Neuronal stem cell (in vitro differentiated cells): ENCODE measurements at regions not wholly inside any gene's neighbourhood (a gene's known extent, or its start where the extent isn't known, plus 50 kb on each side); places are given as distances from the start of the nearest gene placed in this dataset.

Source experiments
- DNase-seq: peaks from one replicate; pipeline ENCODE4 v3.0.0-alpha.2; 2013; ENCODE audit warnings: low spot score
- H2AFZ ChIP-seq: one replicate; pipeline ENCODE4 v1.6.1; 2013; ENCODE audit warnings: mild to moderate bottlenecking, low read length, inconsistent platforms
- H2AK5ac ChIP-seq: 2 replicates; pipeline ENCODE4 v1.6.1; 2013; ENCODE audit warnings: low read depth, mild to moderate bottlenecking, inconsistent platforms, low read length, moderate library complexity, mixed read lengths
- H2BK120ac ChIP-seq: 2 replicates; pipeline ENCODE4 v1.6.1; 2013; ENCODE audit warnings: low read depth, mild to moderate bottlenecking, inconsistent platforms, low read length, moderate library complexity, mixed read lengths
- H2BK12ac ChIP-seq: one replicate; pipeline ENCODE4 v1.6.1; 2013; ENCODE audit warnings: low read length, inconsistent platforms
- H2BK15ac ChIP-seq: 2 replicates; pipeline ENCODE4 v1.6.1; 2013; ENCODE audit warnings: mild to moderate bottlenecking, low read length, inconsistent platforms, mixed read lengths
- H2BK5ac ChIP-seq: one replicate; pipeline ENCODE4 v1.6.1; 2013; ENCODE audit warnings: inconsistent platforms, mild to moderate bottlenecking, low read length, moderate library complexity
- H3K14ac ChIP-seq: one replicate; pipeline ENCODE4 v1.6.1; 2013; ENCODE audit warnings: low read length, inconsistent platforms
- H3K18ac ChIP-seq: 2 replicates; pipeline ENCODE4 v1.6.1; 2013; ENCODE audit warnings: low read length, inconsistent platforms
- H3K23ac ChIP-seq: 2 replicates; pipeline ENCODE4 v1.6.1; 2013; ENCODE audit warnings: low read depth, mild to moderate bottlenecking, mixed read lengths, low read length, inconsistent platforms; ENCODE audit not compliant: poor library complexity
- H3K27ac ChIP-seq: replicated peaks from 3 replicates; pipeline ENCODE4 v1.5.1; 2013; ENCODE audit warnings: low read length, inconsistent platforms
- H3K27me3 ChIP-seq, 3 experiments: 2 replicates each; pipeline ENCODE4 v1.6.1; 2013; ENCODE audit warnings: low read length in 3 of 3, mild to moderate bottlenecking in 2 of 3, inconsistent platforms in 1 of 3, low read depth in 1 of 3, mixed read lengths in 1 of 3, moderate library complexity in 1 of 3; ENCODE audit not compliant: control insufficient read depth in 3 of 3, insufficient read depth in 3 of 3
- H3K36me3 ChIP-seq, 2 donors: replicated peaks in 1 of 2; 2 replicates each; pipeline ENCODE4 v1.6.1; 2013; ENCODE audit warnings: low read length in 2 of 2; ENCODE audit not compliant: control insufficient read depth in 2 of 2, insufficient read depth in 2 of 2
- H3K4ac ChIP-seq: 2 replicates; pipeline ENCODE4 v1.6.1; 2013; ENCODE audit warnings: inconsistent platforms, mild to moderate bottlenecking, low read length, moderate library complexity
- H3K4me1 ChIP-seq, 2 donors: 1 replicate in 1 of 2; 2 replicates in 1 of 2; pipeline ENCODE4 v1.6.1; 2013; ENCODE audit warnings: low read length in 2 of 2, low read depth in 1 of 2; ENCODE audit not compliant: control insufficient read depth in 2 of 2, insufficient read depth in 1 of 2
- H3K4me2 ChIP-seq: one replicate; pipeline ENCODE4 v1.6.1; 2013; ENCODE audit warnings: mild to moderate bottlenecking, low read length, inconsistent platforms; ENCODE audit not compliant: insufficient read depth, poor library complexity, severe bottlenecking
- H3K4me3 ChIP-seq, 2 donors: 2 replicates each; pipeline ENCODE4 v1.5.1; 2013; ENCODE audit warnings: low read length in 2 of 2, mild to moderate bottlenecking in 2 of 2, inconsistent platforms in 1 of 2, moderate library complexity in 1 of 2
- H3K79me1 ChIP-seq: one replicate; pipeline ENCODE4 v1.6.1; 2013; ENCODE audit warnings: low read depth, mild to moderate bottlenecking, inconsistent platforms, low read length, moderate library complexity
- H3K9ac ChIP-seq: one replicate; pipeline ENCODE4 v1.6.1; 2013; ENCODE audit warnings: mild to moderate bottlenecking, low read depth, low read length, inconsistent platforms; ENCODE audit not compliant: poor library complexity
- H3K9me3 ChIP-seq, 2 donors: replicated peaks in 1 of 2; 2 replicates each; pipeline versions ENCODE3 to v1.6.1; 2013; ENCODE audit warnings: low read length in 2 of 2, mild to moderate bottlenecking in 2 of 2, inconsistent platforms in 1 of 2, low read depth in 1 of 2, mixed read lengths in 1 of 2, moderate library complexity in 1 of 2; ENCODE audit not compliant: control insufficient read depth in 2 of 2, insufficient read depth in 1 of 2
- H4K8ac ChIP-seq: one replicate; pipeline ENCODE4 v1.6.1; 2013; ENCODE audit warnings: low read depth, mild to moderate bottlenecking, inconsistent platforms, low read length, moderate library complexity
- H4K91ac ChIP-seq: one replicate; pipeline ENCODE4 v1.6.1; 2013; ENCODE audit warnings: low read length, low read depth, mild to moderate bottlenecking, inconsistent platforms; ENCODE audit not compliant: poor library complexity
- WGBS, 2 donors: extraction: QIAGEN DNeasy Blood & Tissue Kit; methylation state at CpG; one replicate each; pipeline ENCODE4 v1.1.7; 2013; ENCODE audit warnings: missing lambda C conversion rate in 2 of 2, mixed read lengths in 1 of 2; ENCODE audit not compliant: insufficient read length in 2 of 2, insufficient replicate concordance in 1 of 2; ENCODE audit errors: extremely low coverage in 2 of 2; 5-methylcytosine and 5-hydroxymethylcytosine counted together

DNA sequence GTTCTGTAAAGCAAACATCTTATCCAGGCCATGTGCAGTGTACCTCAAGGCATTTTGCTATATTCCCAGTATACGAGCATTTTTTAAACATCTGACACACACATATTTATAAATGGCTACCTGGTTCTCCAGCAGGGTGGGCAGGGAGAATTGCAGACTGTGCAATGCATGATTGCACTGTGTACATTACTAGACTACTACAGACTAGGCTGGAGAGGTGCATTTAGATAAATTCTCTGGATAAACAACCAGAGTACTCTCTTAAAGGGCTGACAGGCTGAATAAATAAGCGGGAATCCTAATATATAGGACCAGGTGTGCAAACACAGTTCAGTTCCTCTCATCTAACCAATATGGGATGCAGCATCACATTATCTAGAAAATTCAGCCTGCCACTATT lies 428.3 kb upstream of the ARID1B start:
- H4K8ac ChIP-seq = no peak overlapping the region
- no peak overlapping the region for H3K4ac ChIP-seq
- DNase-seq = no peak
- no peaks in the 10 kb centered on the region for H3K79me1 ChIP-seq
- H3K4me2 ChIP-seq = no peak overlapping the region
- no peak overlapping the region for H3K27ac ChIP-seq
- H3K23ac ChIP-seq = no peak overlapping the region
- H3K4me1 ChIP-seq = peaks cover 0 to 6% of the 10 kb centered on the region in 2 donors
- no CpG with 5 or more reads among the region's 2 CpGs for WGBS, 2 donors
- no peak overlapping the region for H4K91ac ChIP-seq
- H2AK5ac ChIP-seq = no peak overlapping the region
- H3K36me3 ChIP-seq = no peaks in the 10 kb centered on the region
- no peaks in the 10 kb centered on the region for H3K9me3 ChIP-seq
- H3K18ac ChIP-seq = no peak overlapping the region
- no peak overlapping the region for H3K9ac ChIP-seq
- H2BK120ac ChIP-seq = no peak overlapping the region
- H3K14ac ChIP-seq = no peak overlapping the region
- no peak overlapping the region for H2BK15ac ChIP-seq
- H2AFZ ChIP-seq = no peak overlapping the region
- no peak overlapping the region for H2BK5ac ChIP-seq
- H3K27me3 ChIP-seq = no peaks in the 10 kb centered on the region
- no peak overlapping the region for H2BK12ac ChIP-seq
- no peak overlapping the region for H3K4me3 ChIP-seq

DNA sequence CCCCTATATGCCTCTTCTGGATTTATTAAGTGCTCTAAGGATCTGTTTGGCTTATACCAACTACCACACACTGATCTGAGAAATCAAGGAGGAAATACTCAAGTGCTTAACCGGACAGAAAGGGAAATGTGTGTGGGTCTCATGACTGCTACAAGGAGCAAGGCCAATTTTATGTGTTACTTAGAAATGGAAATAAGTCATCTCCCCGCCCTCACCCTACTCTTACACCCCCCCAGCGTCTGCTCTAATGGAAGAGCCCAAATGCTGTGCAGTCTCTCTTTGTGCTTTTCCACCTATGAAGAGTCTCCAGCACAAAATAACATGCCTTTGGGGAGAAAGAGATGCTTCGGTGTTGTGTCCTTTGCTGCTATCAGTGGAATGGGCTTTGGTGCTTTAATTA lies 428.8 kb upstream of the ARID1B start:
- Histone ChIP-seq H3K18ac (no peak overlapping the region), H3K27me3 (no peaks in the 10 kb centered on the region), H3K23ac (no peak overlapping the region), H2AK5ac (no peak overlapping the region), H3K9me3 (no peaks in the 10 kb centered on the region), H2BK12ac (no peak overlapping the region), H3K79me1 (no peaks in the 10 kb centered on the region), H3K36me3 (no peaks in the 10 kb centered on the region), H4K8ac (no peak overlapping the region), H3K4me1 (peaks cover 0 to 6% of the 10 kb centered on the region in 2 donors), H3K9ac (no peak overlapping the region), H3K27ac (no peak overlapping the region), H2BK5ac (no peak overlapping the region), H2BK120ac (no peak overlapping the region), H2AFZ (no peak overlapping the region), H2BK15ac (no peak overlapping the region), H3K4me2 (no peak overlapping the region), H3K14ac (no peak overlapping the region), H4K91ac (no peak overlapping the region), H3K4ac (no peak overlapping the region), H3K4me3 (no peak overlapping the region)
- no CpG with 5 or more reads among the region's 4 CpGs for WGBS, 2 donors
- no peak for DNase-seq

DNA sequence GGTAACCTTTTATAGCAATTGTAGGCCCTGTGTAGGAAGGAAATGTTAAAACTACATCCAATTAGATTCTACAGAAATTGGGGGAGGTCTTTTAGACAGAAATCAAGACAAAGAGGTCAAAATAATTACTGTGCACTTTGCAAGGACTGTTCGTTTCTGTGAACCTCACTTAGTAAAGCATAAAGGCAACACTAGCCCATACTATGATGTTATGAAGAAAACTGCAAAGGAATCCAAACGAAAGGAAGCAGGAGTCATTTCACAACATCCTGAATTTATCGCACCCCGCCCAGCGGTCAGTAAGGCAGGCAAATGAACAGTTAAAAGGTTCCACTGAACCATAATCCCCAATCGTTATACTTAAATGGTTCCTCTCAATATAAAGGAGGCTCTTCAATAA lies 429.5 kb upstream of the ARID1B start:
- H3K23ac ChIP-seq = no peak overlapping the region
- no peak overlapping the region for H3K27ac ChIP-seq
- H3K9ac ChIP-seq = no peak overlapping the region
- no peak overlapping the region for H4K91ac ChIP-seq
- H3K79me1 ChIP-seq = no peaks in the 10 kb centered on the region
- H2BK15ac ChIP-seq = no peak overlapping the region
- no CpG with 5 or more reads among the region's 6 CpGs for WGBS, 2 donors
- no peak overlapping the region for H3K4me2 ChIP-seq
- H3K14ac ChIP-seq = no peak overlapping the region
- H2BK120ac ChIP-seq = no peak overlapping the region
- H3K4me1 ChIP-seq = peaks cover 0 to 6% of the 10 kb centered on the region in 2 donors
- no peaks in the 10 kb centered on the region for H3K9me3 ChIP-seq
- no peaks in the 10 kb centered on the region for H3K27me3 ChIP-seq
- H2BK12ac ChIP-seq = no peak overlapping the region
- no peak overlapping the region for H2AFZ ChIP-seq
- no peaks in the 10 kb centered on the region for H3K36me3 ChIP-seq
- H3K18ac ChIP-seq = no peak overlapping the region
- no peak for DNase-seq
- no peak overlapping the region for H4K8ac ChIP-seq
- H2BK5ac ChIP-seq = no peak overlapping the region
- no peak overlapping the region for H3K4ac ChIP-seq
- H2AK5ac ChIP-seq = no peak overlapping the region
- H3K4me3 ChIP-seq = no peak overlapping the region

DNA sequence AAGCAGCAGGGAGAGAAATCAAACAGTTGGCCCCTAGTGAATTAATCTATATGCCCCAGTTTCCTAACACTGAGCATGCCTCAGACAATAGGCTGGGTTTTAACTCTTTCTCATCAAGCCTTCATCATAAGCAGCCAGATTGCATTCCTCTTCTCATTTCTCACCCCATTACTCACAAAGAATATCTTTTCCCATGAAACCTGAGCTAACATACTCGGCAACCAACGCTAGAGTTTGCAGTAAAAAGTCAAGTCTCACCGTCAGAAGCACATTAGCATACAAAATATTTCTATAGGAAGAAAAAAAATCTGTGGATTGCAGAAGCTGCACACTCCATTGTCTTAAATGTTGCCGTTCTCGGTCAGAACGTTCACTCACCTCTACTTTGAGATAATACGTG lies 429.9 kb upstream of the ARID1B start:
- H2BK15ac ChIP-seq = no peak overlapping the region
- no peak overlapping the region for H4K91ac ChIP-seq
- H3K9me3 ChIP-seq = no peaks in the 10 kb centered on the region
- H3K27me3 ChIP-seq = no peaks in the 10 kb centered on the region
- H2BK12ac ChIP-seq = no peak overlapping the region
- no peak overlapping the region for H3K18ac ChIP-seq
- no peaks in the 10 kb centered on the region for H3K79me1 ChIP-seq
- H2BK120ac ChIP-seq = no peak overlapping the region
- no CpG with 5 or more reads among the region's 7 CpGs for WGBS, 2 donors
- H3K14ac ChIP-seq = no peak overlapping the region
- H3K4me3 ChIP-seq = no peak overlapping the region
- H2BK5ac ChIP-seq = no peak overlapping the region
- no peak overlapping the region for H3K9ac ChIP-seq
- H3K4me2 ChIP-seq = no peak overlapping the region
- H3K36me3 ChIP-seq = no peaks in the 10 kb centered on the region
- peaks cover 0 to 6% of the 10 kb centered on the region in 2 donors for H3K4me1 ChIP-seq
- H2AK5ac ChIP-seq = no peak overlapping the region
- H3K4ac ChIP-seq = no peak overlapping the region
- no peak overlapping the region for H3K23ac ChIP-seq
- H4K8ac ChIP-seq = no peak overlapping the region
- no peak overlapping the region for H3K27ac ChIP-seq
- DNase-seq = no peak
- no peak overlapping the region for H2AFZ ChIP-seq
